ENCODE measurements at regions not wholly inside any gene's neighbourhood (a gene's known extent, or its start where the extent isn't known, plus 50 kb on each side); places are given as distances from the start of the nearest gene placed in this dataset.

GRCh38 chr21:32216293-32216692 lies 62.6 kb downstream of the MIS18A start:
- Histone ChIP-seq H3K4me3 (ENCODE audit: low read depth, low read length) (no peak overlapping the region), H3K27ac (no peak overlapping the region), H3K36me3 (no peaks in the 10 kb centered on the region; the same call in 1 of the 2 replicates), H3K27me3 (ENCODE audit: insufficient read depth, low read depth, severe bottlenecking) (no peaks in the 10 kb centered on the region), H3K9me3 (ENCODE audit: severe bottlenecking) (peaks cover 22% of the 10 kb centered on the region)
- TF ChIP-seq CTCF (IDR thresholded peaks at IDR 0.05; ENCODE audit: low read depth, low read length): no peak
- DNase-seq: no peak

GRCh38 chr21:32215306-32215685 lies 63.6 kb downstream of the MIS18A start:
- H3K27me3 ChIP-seq (ENCODE audit: insufficient read depth, low read depth, severe bottlenecking): no peaks in the 10 kb centered on the region
- no peak for TF ChIP-seq CTCF (IDR thresholded peaks at IDR 0.05; ENCODE audit: low read depth, low read length)
- no peaks in the 10 kb centered on the region; the same call in 1 of the 2 replicates for H3K36me3 ChIP-seq
- H3K27ac ChIP-seq: peak overlapping the region; percentile 64
- no peak overlapping the region for H3K4me3 ChIP-seq (ENCODE audit: low read depth, low read length)
- H3K9me3 ChIP-seq (ENCODE audit: severe bottlenecking): peaks cover 18% of the 10 kb centered on the region
- no peak for DNase-seq

DNA sequence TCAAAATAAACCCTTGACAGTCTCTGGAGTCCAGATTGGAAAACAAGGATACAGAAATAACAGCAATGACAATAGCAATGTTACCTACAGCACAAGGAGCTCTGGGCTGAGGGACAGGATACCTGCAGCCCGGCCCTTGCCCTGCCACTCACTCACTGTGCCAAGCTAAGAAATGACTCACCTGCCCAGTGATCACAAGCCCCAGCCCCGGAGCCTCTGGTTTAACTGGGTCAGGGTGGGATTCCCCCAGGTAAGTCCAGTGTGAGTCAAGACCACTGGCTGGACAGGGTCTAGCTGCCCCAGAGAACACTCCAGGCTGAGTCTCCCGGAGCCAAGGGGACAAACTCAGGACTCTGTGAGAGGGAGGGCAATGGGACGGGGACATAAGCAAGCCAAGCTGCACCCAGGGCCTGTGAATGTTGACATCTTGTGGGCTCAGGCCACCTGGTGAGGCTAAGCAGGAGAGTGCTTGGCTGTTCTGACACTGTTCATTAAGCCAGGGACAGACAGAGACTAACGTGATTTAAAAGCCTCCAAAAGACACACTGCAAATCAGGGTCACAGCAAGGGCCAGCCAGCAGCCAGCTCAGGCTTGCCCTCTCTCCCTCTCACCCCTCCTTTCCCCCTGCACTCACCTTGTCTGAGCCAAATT lies 64.1 kb downstream of the MIS18A start:
- no peak for TF ChIP-seq CTCF (IDR thresholded peaks at IDR 0.05; ENCODE audit: low read depth, low read length)
- Histone ChIP-seq H3K27me3 (ENCODE audit: insufficient read depth, low read depth, severe bottlenecking) (no peaks in the 10 kb centered on the region), H3K27ac (peak overlapping the region; percentile 64), H3K9me3 (ENCODE audit: severe bottlenecking) (peaks cover 18% of the 10 kb centered on the region), H3K36me3 (no peaks in the 10 kb centered on the region; the same call in 1 of the 2 replicates), H3K4me3 (ENCODE audit: low read depth, low read length) (no peak overlapping the region)
- peak; percentile 79 for DNase-seq

GRCh38 chr21:32212116-32212515 lies 66.7 kb downstream of the MIS18A start:
- Histone ChIP-seq H3K36me3 (no peaks in the 10 kb centered on the region; the same call in 1 of the 2 replicates), H3K9me3 (ENCODE audit: severe bottlenecking) (peaks cover 24% of the 10 kb centered on the region), H3K27me3 (ENCODE audit: insufficient read depth, low read depth, severe bottlenecking) (no peaks in the 10 kb centered on the region), H3K27ac (no peak overlapping the region), H3K4me3 (ENCODE audit: low read depth, low read length) (no peak overlapping the region)
- no peak for TF ChIP-seq CTCF (IDR thresholded peaks at IDR 0.05; ENCODE audit: low read depth, low read length)
- DNase-seq: no peak

DNA sequence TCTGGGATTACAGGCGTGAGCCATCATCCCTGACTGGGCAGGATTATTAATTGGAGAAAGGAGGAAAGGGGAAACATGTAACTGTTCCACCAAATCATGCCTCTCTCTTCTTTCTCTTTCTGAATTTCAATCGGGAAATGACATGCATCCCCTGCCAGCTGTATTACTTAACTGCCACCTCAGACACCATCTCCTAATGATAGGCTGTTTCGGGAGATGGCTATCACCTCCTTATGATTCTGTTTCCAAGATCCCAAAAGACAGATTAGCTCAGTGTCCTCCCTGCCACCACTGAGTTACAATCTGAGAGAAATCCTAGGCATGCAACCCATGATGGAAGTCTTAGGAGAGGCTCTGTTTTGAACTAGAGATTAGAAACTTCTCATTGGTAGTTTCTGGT lies 67.5 kb downstream of the MIS18A start:
- no peak overlapping the region for H3K4me3 ChIP-seq (ENCODE audit: low read depth, low read length)
- DNase-seq: no peak
- H3K36me3 ChIP-seq: no peaks in the 10 kb centered on the region; the same call in 1 of the 2 replicates
- H3K27me3 ChIP-seq (ENCODE audit: insufficient read depth, low read depth, severe bottlenecking): no peaks in the 10 kb centered on the region
- H3K9me3 ChIP-seq (ENCODE audit: severe bottlenecking): peaks cover 16% of the 10 kb centered on the region
- no peak for TF ChIP-seq CTCF (IDR thresholded peaks at IDR 0.05; ENCODE audit: low read depth, low read length)
- H3K27ac ChIP-seq: no peak overlapping the region

GRCh38 chr21:32209580-32209979 lies 69.3 kb downstream of the MIS18A start:
- Histone ChIP-seq H3K36me3 (no peaks in the 10 kb centered on the region; the same call in 1 of the 2 replicates), H3K27ac (no peak overlapping the region), H3K27me3 (ENCODE audit: insufficient read depth, low read depth, severe bottlenecking) (no peaks in the 10 kb centered on the region), H3K9me3 (ENCODE audit: severe bottlenecking) (peaks cover 16% of the 10 kb centered on the region), H3K4me3 (ENCODE audit: low read depth, low read length) (no peak overlapping the region)
- no peak for TF ChIP-seq CTCF (IDR thresholded peaks at IDR 0.05; ENCODE audit: low read depth, low read length)
- DNase-seq: no peak
